Endothelial cell of umbilical vein (primary cell): ENCODE measurements at regions not wholly inside any gene's neighbourhood (a gene's known extent, or its start where the extent isn't known, plus 50 kb on each side); places are given as distances from the start of the nearest gene placed in this dataset.

ENCODE experiments used
- BruUV-seq: library from RNA; stranded (reverse); fragments of 400-500 nt; replicated peaks from 2 replicates; lab custom pipeline; 2021; lab: Mats Ljungman, UMichigan
- CTCF ChIA-PET: fragments of 300-600, 350-600 bp; sonication (Branson Sonifier 250); formaldehyde crosslinking; loops from one replicate; lab custom pipeline; 2021; ENCODE audit warnings: antibody characterized with exemption, inconsistent platforms; lab: Charles Lee
- POLR2A ChIA-PET: fragments of 300-600, 350-600 bp; sonication (Branson Sonifier 250); formaldehyde crosslinking; loops from one replicate; lab custom pipeline; 2021; ENCODE audit warnings: antibody characterized with exemption, inconsistent platforms; lab: Charles Lee
- DNase-seq: peaks from one replicate; pipeline ENCODE4 v3.0.0-alpha.2; 2011; ENCODE audit warnings: low read depth, low spot score
- FAIRE-seq: peaks from 2 replicates; lab custom pipeline; 2011; peaks lifted over from hg19 to GRCh38; lab: Jason Lieb, UNC
- H2AFZ ChIP-seq: 2 replicates; pipeline ENCODE4 v1.6.0; 2012; ENCODE audit warnings: low read depth, low read length, control low read depth, inconsistent platforms
- H3K27ac ChIP-seq: 2 replicates; pipeline ENCODE4 v1.5.1; 2011; ENCODE audit warnings: low read depth, mild to moderate bottlenecking, control low read depth, low read length, moderate library complexity; ENCODE audit not compliant: insufficient read depth
- H3K27me3 ChIP-seq, 2 experiments: 2 replicates each; pipeline versions ENCODE4 v1.6.0 to v1.6.1; 2011; ENCODE audit warnings: low read length in 2 of 2, mixed read lengths in 1 of 2; ENCODE audit not compliant: control insufficient read depth in 2 of 2, insufficient read depth in 2 of 2
- H3K36me3 ChIP-seq, 2 experiments: 2 replicates in 1 of 2; 3 replicates in 1 of 2; pipeline ENCODE4 v1.5.1; 2011; ENCODE audit warnings: low read length in 2 of 2, mild to moderate bottlenecking in 1 of 2, moderate library complexity in 1 of 2; ENCODE audit not compliant: control insufficient read depth in 2 of 2, insufficient read depth in 2 of 2; ENCODE audit errors: extremely low read depth in 1 of 2
- H3K4me1 ChIP-seq: 3 replicates; pipeline ENCODE4 v1.5.1; 2011; ENCODE audit warnings: mild to moderate bottlenecking, low read length; ENCODE audit not compliant: control insufficient read depth, insufficient read depth; ENCODE audit errors: extremely low read depth
- H3K4me2 ChIP-seq: 2 replicates; pipeline ENCODE4 v1.6.1; 2011; ENCODE audit warnings: low read length, control low read depth, mixed read lengths; ENCODE audit not compliant: insufficient read depth
- H3K4me3 ChIP-seq, 3 experiments: fragments of 200-600 bp in 1 of 3; sonication (generic), shearing (Covaris generic) in 1 of 3; replicated peaks in 1 of 3; 2 replicates each; pipeline ENCODE4 v1.5.1; 2011 to 2016; ENCODE audit warnings: control low read depth in 3 of 3, low read length in 3 of 3, mild to moderate bottlenecking in 2 of 3, inconsistent platforms in 1 of 3, low read depth in 1 of 3, moderate library complexity in 1 of 3; ENCODE audit not compliant: insufficient read depth in 1 of 3
- H3K79me2 ChIP-seq: 2 replicates; pipeline ENCODE4 v1.6.0; 2012; ENCODE audit warnings: low read length, inconsistent platforms; ENCODE audit not compliant: control insufficient read depth, insufficient read depth
- H3K9ac ChIP-seq: replicated peaks from 2 replicates; pipeline ENCODE3; 2011; ENCODE audit warnings: low read length, control low read depth; ENCODE audit not compliant: insufficient read depth; ENCODE audit errors: extremely low read depth
- H3K9me1 ChIP-seq: replicated peaks from 3 replicates; pipeline ENCODE4 v1.6.0; 2011; ENCODE audit warnings: mild to moderate bottlenecking, low read length; ENCODE audit not compliant: control insufficient read depth, insufficient read depth; ENCODE audit errors: extremely low read depth
- H3K9me3 ChIP-seq: replicated peaks from 2 replicates; pipeline ENCODE4 v1.5.1; 2012; ENCODE audit warnings: low read length, inconsistent platforms; ENCODE audit not compliant: control insufficient read depth, insufficient read depth
- H4K20me1 ChIP-seq: replicated peaks from 2 replicates; pipeline ENCODE3; 2011; ENCODE audit warnings: mild to moderate bottlenecking, low read length; ENCODE audit not compliant: control insufficient read depth, insufficient read depth; ENCODE audit errors: extremely low read depth
- CTCF ChIP-seq, 2 donors: IDR thresholded peaks; 1 replicate in 1 of 2; 2 replicates in 1 of 2; pipeline ENCODE4 v1.5.1; 2011; ENCODE audit warnings: low read length in 2 of 2, mild to moderate bottlenecking in 2 of 2, moderate library complexity in 2 of 2, control low read depth in 1 of 2, inconsistent platforms in 1 of 2, low read depth in 1 of 2; ENCODE audit not compliant: insufficient read depth in 1 of 2; ENCODE audit errors: extremely low read depth in 1 of 2
- EZH2 ChIP-seq: IDR thresholded peaks from 2 replicates; pipeline ENCODE4 v1.6.1; 2012; ENCODE audit warnings: borderline replicate concordance, low read depth, mild to moderate bottlenecking, moderate library complexity, low read length, inconsistent platforms; ENCODE audit not compliant: severe bottlenecking
- FOS ChIP-seq: IDR thresholded peaks from 2 replicates; pipeline ENCODE4 v1.6.1; 2011; ENCODE audit warnings: mild to moderate bottlenecking, low read length, moderate library complexity, borderline replicate concordance; ENCODE audit not compliant: insufficient read depth
- GATA2 ChIP-seq: IDR thresholded peaks from 2 replicates; pipeline ENCODE4 v1.7.0; 2011; ENCODE audit warnings: low read depth, mild to moderate bottlenecking, moderate library complexity, mixed read lengths, low read length; ENCODE audit not compliant: insufficient read length, insufficient read depth
- JUN ChIP-seq: IDR thresholded peaks from 2 replicates; pipeline ENCODE4 v1.6.1; 2011; ENCODE audit warnings: borderline replicate concordance, low read depth; ENCODE audit not compliant: insufficient read length, insufficient read depth
- MYC ChIP-seq: IDR thresholded peaks from one replicate; pipeline ENCODE4 v1.6.1; 2011; ENCODE audit warnings: mild to moderate bottlenecking, low read depth, low read length
- POLR2A ChIP-seq: IDR thresholded peaks from 2 replicates; pipeline ENCODE4 v1.6.1; 2012; ENCODE audit warnings: low read depth, mild to moderate bottlenecking, control low read depth, low read length
- POLR2AphosphoS5 ChIP-seq: IDR thresholded peaks from 2 replicates; pipeline ENCODE4 v1.6.1; 2012; ENCODE audit warnings: low read depth, mild to moderate bottlenecking, control low read depth, low read length, moderate library complexity; ENCODE audit not compliant: insufficient read depth
- dilution Hi-C: fragments of 300-500 bp; cut with MboI; formaldehyde crosslinking; loops from one replicate; pipeline ENCODE4 v1.15.0; 2019; ENCODE audit warnings: low sequenced_read_pairs; ENCODE audit not compliant: extremely low pct_ligation_motif_present
- intact Hi-C: fragments of 100-400 bp; cut with micrococcal nuclease; formaldehyde crosslinking; loops from one replicate; pipeline ENCODE4 v1.10.0; 2022
- TF ChIP-seq, protein P1 (sequence below): IDR thresholded peaks from 2 replicates; pipeline ENCODE4 v1.6.1; 2011; ENCODE audit not compliant: insufficient read depth, insufficient read length

GRCh38 chr1:182146286-182146685 is 84.8 kb upstream of the ZNF648 start:
- Histone ChIP-seq H3K36me3 (no peaks in the 10 kb centered on the region), H2AFZ (no peak overlapping the region), H3K4me3 (no peak overlapping the region), H3K27me3 (no peaks in the 10 kb centered on the region), H4K20me1 (no peaks in the 10 kb centered on the region), H3K4me1 (no peaks in the 10 kb centered on the region), H3K9me1 (no peaks in the 10 kb centered on the region), H3K4me2 (no peak overlapping the region), H3K9ac (no peak overlapping the region), H3K27ac (no peak overlapping the region), H3K9me3 (no peaks in the 10 kb centered on the region), H3K79me2 (no peaks in the 10 kb centered on the region)
- FAIRE-seq, result no peak
- BruUV-seq, result no TSS peak
- no peak for DNase-seq
- intact Hi-C loops (no loop called here), dilution Hi-C loops (no loop called here)
- ChIA-PET CTCF (interaction anchor here (8.1 kb wide), 1 partner anchor 250 kb away, joined by 670 read pairs; the partner anchor contains the start of genes GLUL and TEDDM1), POLR2A (no interaction called here)
- TF ChIP-seq JUN (no peak), CTCF (IDR thresholded peaks at IDR 0.05; ENCODE audit: extremely low read depth in 1 of 2, insufficient read depth in 1 of 2, low read depth in 1 of 2, low read length in 2 of 2) (no peak), GATA2 (no peak), MYC (no peak), EZH2 (no peak), POLR2A (no peak), POLR2AphosphoS5 (no peak), FOS (no peak)
- TF ChIP-seq, protein P1, sequence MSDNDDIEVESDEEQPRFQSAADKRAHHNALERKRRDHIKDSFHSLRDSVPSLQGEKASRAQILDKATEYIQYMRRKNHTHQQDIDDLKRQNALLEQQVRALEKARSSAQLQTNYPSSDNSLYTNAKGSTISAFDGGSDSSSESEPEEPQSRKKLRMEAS, result no peak
